T-helper 2 cell treated with Interferon-gamma antibody and Interleukin-4, amounts not matched to agents 100 ng/mL and 5 ng/mL, for 36 hours (primary cell): ENCODE measurements at regions not wholly inside any gene's neighbourhood (a gene's known extent, or its start where the extent isn't known, plus 50 kb on each side); places are given as distances from the start of the nearest gene placed in this dataset.

ENCODE experiments used
- intact Hi-C: fragments of 100-400 bp; cut with micrococcal nuclease; formaldehyde crosslinking; loops from one replicate; pipeline ENCODE4 v1.15.1; 2023

GRCh38 chr7:16320099-16320660, 101.2 kb downstream of the CRPPA start:
- intact Hi-C loops, result no loop called here

- intact Hi-C loops, result no loop called here
Observed at GRCh38 chr7:16318989-16319915, 102.1 kb downstream of the CRPPA start.

DNA sequence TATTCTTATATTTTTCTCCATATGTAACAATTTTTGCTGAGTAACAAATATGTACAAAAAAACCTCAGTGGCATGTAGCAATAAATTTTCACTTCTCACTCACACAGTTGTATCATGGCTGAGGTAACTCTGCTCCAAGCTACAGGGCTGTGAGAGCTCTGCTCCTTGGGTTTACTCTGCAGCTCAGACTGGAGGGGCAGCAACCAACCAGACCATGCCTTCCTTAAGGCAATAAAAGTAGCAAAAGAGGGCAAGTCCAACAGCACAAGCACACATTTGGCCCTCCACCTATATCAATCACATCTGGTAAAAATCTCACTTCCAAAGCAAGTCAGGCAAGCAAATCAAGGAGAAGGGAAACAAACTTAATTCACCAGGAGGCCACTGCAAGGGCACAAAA, 102.9 kb downstream of the CRPPA start:
- intact Hi-C loops, result no loop called here

DNA sequence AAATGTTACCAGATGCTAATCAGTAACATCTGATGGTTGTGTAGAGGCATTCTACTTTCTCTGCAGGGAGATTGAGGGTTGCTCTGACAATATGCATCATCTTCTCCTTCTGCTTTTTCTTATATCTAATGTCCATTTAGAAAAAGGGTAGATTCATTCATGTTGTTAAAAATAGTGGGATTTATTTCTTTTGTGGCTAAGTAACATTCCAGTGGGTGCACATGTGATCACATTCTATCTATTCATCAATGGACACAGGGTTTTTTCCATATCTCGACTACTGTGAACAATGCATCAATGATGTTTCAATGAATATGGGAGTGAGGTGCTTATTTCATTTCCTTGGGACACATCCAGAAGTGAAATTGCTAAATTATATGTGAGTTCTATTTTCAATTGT, 103.9 kb downstream of the CRPPA start:
- intact Hi-C loops, result no loop called here

- intact Hi-C loops, result no loop called here
Observed at GRCh38 chr7:16315280-16315679, 106.1 kb downstream of the CRPPA start.

DNA sequence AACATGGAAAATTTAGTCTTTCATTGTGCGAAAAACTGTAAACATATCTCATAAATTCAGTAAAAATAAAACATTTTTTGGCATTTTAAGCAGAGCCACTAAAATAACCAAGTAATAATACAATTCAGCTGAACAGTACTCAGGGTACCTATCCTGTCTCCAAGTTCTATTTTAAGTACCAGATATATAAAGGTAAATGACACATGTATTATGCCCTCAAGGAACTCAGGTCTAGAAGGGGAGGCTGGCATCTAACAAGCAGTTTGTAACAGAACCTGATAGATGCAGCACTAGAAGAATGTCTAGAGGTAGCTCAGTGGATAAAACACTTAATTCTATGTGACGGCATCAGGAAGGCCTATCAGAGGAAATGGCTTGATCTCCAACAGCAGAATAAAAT, 112.2 kb downstream of the CRPPA start:
- intact Hi-C loops, result no loop called here

DNA sequence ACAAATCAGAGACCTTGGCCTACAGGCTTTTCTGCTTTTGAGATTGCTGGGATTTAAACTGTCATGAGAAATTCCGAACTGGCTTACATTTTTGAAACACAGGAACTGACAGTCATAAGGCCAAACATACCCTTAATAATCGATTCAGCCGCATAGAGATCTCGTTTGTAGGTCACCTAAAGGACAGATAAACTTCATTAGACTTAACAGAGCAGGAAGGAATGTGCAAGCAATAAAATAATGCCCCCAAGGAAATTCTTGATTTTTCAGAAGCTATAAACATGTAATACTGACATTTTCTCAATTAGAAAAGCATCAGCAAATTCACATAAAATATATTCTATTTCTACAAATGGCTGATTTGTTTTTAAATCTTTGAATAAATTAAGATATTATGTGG, 120.0 kb downstream of the CRPPA start:
- intact Hi-C loops, result no loop called here

GRCh38 chr7:16300361-16300895, 120.9 kb downstream of the CRPPA start:
- intact Hi-C loops, result no loop called here

DNA sequence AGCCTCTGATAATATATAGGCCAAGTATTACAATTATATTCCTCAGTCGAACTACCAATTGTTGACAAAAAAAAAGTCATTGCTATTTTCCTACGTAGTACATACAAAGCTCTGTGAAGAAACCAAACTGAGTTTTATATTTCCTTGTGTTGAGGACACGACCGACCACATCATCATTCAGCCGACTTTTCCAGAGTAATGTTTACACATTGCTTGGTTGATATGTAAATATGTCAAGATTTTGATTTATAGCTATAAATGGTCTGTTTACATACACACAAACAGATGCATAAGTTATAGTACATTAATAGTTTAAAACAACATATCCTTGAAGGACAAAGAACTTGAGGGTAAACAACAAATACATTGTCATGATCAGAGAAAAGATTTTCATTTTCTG, 121.5 kb downstream of the CRPPA start:
- intact Hi-C loops, result no loop called here

DNA sequence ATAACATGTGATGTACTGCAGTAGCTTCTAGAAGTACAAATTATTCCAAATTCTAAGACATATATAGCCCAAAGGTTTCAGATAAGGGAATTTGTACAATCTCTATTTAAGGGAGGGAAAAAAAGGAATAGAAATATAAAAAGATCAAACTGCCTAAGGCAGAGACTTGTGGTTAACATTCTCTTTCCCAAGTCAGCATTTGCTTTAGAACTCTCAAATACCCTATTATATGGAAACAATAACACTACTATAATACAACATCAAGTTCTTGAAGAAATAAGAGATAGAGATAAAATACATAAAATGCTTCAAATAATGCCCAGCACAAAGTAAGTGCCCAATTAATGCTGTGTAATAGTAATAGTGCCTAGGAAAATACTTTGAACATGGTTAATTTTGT, 123.1 kb downstream of the CRPPA start:
- intact Hi-C loops, result no loop called here

GRCh38 chr7:16295558-16295957, 125.8 kb downstream of the CRPPA start:
- intact Hi-C loops, result no loop called here

GRCh38 chr7:16293669-16294425, 127.5 kb downstream of the CRPPA start:
- intact Hi-C loops, result no loop called here

GRCh38 chr7:16284581-16284980, 136.8 kb downstream of the CRPPA start:
- intact Hi-C loops, result no loop called here

- intact Hi-C loops, result no loop called here
Observed at GRCh38 chr7:16278167-16278787, 143.1 kb downstream of the CRPPA start.

GRCh38 chr7:16271990-16272665, 149.2 kb downstream of the CRPPA start:
- intact Hi-C loops, result no loop called here

- intact Hi-C loops, result no loop called here
Observed at GRCh38 chr7:16271355-16271915, 149.9 kb downstream of the CRPPA start.

- intact Hi-C loops, result no loop called here
Observed at GRCh38 chr7:16270844-16271243, 150.5 kb downstream of the CRPPA start.

- intact Hi-C loops, result loop anchor here (10.0 kb wide), 1 partner anchor 296 kb away; no protein-coding TSS in a partner anchor
Observed at GRCh38 chr7:16268821-16269768, 152.2 kb downstream of the CRPPA start.
